LNCAP (cell line): ENCODE measurements at regions not wholly inside any gene's neighbourhood (a gene's known extent, or its start where the extent isn't known, plus 50 kb on each side); places are given as distances from the start of the nearest gene placed in this dataset.

ENCODE experiments used
- TF ChIP-seq, protein P1 (sequence below): fragments of 450-650 bp; IDR thresholded peaks from 2 replicates; pipeline ENCODE4 v1.5.1; 2017; ENCODE audit warnings: mild to moderate bottlenecking

DNA sequence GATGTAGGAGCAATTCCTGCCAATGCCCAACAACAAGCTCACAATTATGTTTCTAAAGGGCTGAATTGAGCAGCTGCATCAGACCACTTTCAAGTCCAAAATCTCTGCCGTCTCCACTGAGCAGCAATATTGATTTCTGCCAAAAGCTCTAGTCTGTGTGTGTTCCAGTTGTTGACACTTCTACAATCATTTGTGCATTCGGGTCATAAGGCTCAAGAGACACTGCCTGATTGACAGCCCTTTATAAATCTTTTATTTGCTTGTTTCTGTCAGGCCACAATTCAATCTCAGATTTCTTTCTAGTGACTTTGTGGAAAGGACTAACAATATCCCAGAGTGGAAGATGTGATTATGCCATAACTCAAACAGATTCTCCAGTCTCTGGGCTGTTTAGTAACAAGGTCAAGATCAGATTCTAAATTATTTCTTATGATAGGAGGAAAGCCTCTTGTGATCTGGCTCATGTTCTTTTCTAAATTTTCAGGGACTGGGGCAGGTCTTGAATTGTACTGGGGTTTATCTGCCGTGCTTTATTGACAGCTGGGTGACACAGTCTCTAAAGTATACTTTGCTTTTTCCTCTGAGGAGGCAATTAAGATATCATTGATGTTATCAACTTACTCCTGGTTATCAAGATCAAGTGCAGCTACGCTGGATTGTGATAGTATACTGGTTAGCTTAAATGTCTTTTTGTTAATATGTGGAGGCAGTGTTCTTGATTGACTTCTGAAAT is 377.1 kb downstream of the CNTNAP4 start:
- TF ChIP-seq, protein P1, sequence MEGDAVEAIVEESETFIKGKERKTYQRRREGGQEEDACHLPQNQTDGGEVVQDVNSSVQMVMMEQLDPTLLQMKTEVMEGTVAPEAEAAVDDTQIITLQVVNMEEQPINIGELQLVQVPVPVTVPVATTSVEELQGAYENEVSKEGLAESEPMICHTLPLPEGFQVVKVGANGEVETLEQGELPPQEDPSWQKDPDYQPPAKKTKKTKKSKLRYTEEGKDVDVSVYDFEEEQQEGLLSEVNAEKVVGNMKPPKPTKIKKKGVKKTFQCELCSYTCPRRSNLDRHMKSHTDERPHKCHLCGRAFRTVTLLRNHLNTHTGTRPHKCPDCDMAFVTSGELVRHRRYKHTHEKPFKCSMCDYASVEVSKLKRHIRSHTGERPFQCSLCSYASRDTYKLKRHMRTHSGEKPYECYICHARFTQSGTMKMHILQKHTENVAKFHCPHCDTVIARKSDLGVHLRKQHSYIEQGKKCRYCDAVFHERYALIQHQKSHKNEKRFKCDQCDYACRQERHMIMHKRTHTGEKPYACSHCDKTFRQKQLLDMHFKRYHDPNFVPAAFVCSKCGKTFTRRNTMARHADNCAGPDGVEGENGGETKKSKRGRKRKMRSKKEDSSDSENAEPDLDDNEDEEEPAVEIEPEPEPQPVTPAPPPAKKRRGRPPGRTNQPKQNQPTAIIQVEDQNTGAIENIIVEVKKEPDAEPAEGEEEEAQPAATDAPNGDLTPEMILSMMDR = no peak

DNA sequence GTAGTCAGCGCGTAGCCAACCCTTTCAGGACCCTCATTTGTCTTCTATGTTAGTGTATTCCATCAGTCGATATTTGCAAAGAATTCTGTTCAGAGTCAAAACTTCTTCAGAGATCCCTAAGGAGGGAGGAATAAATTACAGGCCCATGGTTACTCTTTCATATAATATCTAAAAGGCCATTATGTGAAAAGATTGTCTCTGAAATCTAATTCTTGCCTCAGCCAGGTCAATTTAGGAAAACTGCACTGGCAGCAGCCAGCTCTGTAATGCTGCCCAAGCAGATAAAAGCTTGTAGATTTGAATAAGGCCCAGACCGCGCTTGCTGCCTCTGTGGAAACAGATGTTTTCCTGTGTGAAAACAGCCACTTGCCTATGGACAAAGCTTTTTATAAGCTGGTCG is 379.8 kb downstream of the CNTNAP4 start:
- TF ChIP-seq, protein P1 = no peak

DNA sequence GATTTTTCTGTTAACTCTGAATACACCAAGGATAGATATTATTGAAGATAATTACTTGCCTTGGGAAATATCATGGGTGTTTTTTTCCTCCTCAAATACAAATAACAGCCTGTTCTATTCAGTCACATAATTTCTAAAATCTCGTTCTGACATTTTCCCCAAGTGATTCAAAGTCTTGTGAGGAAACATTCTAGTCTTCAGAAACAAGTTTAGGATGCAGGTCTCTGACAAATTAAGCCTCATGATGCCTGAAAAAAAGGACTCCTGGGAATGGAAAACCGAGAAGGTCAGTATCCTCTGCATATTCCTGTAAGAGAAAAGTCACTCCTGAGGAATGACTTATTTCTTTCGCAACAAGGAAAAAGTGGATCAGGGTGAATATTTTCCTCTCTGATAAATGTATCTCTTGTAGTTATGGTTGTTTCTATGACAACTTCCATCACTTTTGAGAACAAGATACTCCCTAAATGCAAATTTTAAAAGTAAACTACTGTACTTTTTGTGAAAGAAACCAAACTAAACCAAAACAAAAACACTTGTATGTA is 384.6 kb downstream of the CNTNAP4 start:
- TF ChIP-seq, protein P1 = no peak

DNA sequence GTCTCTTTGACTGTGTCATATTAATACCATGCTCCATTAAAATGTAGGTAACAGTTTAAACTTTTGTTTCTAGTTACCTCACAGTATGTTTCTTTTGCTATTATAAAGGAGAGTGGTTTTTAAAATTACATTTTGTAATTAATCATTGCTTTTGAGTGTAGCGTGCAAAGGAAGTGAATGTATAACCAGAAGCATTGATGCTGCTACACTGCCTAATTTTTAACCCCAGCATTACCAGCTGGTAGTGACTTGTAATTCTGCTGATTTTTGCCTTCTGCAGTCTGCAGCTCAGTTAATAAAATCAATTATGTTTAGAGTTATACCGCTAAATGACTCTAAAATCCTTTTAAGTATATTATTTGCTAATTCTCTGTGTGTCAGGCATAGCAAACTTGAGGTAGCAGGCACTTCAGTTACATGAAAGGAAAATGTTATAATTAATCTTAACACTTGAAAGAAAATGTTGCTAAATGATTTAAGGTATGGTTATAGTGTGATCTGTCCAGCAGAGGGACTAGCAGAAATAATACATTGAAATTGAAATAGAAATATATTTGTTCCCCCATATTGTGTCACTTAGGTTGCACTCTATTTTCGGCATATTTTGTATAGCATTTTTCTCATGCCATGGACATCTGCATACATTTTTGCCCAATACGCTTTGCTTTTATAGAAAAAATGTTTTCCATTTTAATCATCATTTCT is 388.5 kb downstream of the CNTNAP4 start:
- TF ChIP-seq, protein P1 = peak; percentile 22; the same call in 1 of the 2 replicates

DNA sequence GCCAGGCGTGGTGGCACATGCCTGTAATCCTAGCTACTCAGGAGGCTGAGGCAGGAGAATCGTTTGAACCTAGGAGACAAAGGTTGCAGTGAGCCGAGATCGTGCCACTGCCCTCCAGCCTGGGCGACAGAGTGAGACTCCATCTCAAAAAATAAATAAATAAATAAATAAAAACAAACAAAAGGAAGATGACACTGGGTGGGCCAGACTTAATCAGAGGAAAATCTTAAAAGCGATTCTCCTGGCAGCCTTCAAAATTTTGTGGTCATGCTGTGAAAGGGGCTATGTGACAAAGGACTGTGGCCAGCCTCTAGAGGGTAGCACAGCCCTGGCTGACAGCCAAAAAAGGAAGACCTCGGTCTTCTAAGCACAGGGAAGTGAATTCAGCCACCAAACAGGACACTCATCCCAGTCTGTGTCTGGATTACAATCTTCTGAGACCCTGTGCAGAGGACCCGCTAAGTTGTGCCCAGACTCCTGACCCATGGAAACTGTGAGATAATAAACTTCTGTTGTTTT is 391.1 kb downstream of the CNTNAP4 start:
- TF ChIP-seq, protein P1 = no peak

DNA sequence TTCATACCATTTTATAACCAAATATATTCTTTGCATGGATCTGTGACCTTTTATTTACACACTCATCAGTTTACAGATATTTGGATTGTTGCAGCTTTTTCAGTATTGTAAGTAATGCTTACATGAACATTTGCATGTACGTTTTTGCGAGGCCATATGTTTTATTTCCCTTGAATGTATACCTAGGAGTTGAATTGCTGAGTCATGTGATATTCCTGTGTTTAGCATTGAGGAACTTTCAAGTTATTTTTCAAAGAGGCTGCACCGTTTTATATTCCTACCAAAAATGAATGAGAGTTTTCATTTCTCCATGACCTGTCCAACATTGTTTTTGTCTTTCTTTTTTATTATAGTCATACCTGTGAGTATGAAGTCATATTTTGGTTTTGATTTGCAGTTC is 392.1 kb downstream of the CNTNAP4 start:
- TF ChIP-seq, protein P1 = no peak

DNA sequence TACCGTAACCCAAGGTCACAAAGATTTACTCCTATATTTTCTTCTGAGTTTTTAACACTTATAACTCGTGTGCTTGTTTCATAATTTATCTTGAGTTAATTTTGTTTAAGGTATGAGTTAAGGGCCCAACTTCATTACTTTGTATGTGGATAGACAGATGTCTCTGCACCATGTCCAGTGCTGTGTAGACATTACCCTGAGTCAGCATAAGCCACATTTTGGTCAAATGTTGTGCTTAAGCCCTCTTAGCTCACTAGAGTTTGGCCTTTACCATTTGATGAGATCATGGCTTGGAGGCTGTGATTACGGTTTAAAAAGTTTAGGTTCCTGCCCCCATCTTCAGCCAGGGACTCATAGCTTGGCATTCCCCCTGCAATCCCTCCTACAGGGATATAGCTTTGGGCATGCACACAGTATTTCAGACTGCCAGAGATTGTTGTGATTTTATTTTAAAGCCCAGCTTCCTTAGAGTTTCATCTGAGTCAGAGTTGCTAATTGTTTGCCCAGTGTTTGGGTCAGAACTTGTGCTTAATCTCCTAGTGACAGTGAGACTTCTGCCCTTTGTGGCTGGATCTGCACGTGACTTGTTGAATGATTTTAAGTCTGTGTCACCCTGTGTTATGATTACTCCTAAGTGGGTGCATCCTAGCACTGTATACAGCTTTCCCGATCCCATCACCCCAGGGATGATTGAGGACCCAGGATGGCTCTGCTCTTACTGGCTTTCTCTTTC is 393.1 kb downstream of the CNTNAP4 start:
- TF ChIP-seq, protein P1 = no peak
